Trophoblast cell (in vitro differentiated cells and primary cell): ENCODE measurements at regions not wholly inside any gene's neighbourhood (a gene's known extent, or its start where the extent isn't known, plus 50 kb on each side); places are given as distances from the start of the nearest gene placed in this dataset.
"Not testable (repeated sequence)": the region's sequence is repeated elsewhere in the genome, so short reads cannot be mapped to it uniquely, and the experiment has no call there.

Experiments
- DNase-seq, 2 donors: peaks; one replicate each; pipeline ENCODE4 v3.0.0-alpha.2; 2016
- H2AFZ ChIP-seq: 2 replicates; pipeline ENCODE4 v1.6.1; 2013; ENCODE audit warnings: low read length, moderate library complexity, mild to moderate bottlenecking; ENCODE audit not compliant: insufficient read depth, poor library complexity
- H2AK5ac ChIP-seq: 2 replicates; pipeline ENCODE4 v1.6.1; 2013; ENCODE audit warnings: mild to moderate bottlenecking, low read length
- H2BK120ac ChIP-seq: 2 replicates; pipeline ENCODE4 v1.6.1; 2013; ENCODE audit warnings: low read length, mild to moderate bottlenecking, moderate library complexity; ENCODE audit not compliant: insufficient read depth, poor library complexity
- H2BK12ac ChIP-seq: 2 replicates; pipeline ENCODE4 v1.6.1; 2013; ENCODE audit warnings: mild to moderate bottlenecking, low read length, moderate library complexity
- H2BK5ac ChIP-seq: 2 replicates; pipeline ENCODE4 v1.6.1; 2013; ENCODE audit warnings: low read length, low read depth, moderate library complexity, mild to moderate bottlenecking; ENCODE audit not compliant: poor library complexity
- H3K14ac ChIP-seq: 2 replicates; pipeline ENCODE4 v1.6.1; 2013; ENCODE audit warnings: mild to moderate bottlenecking, low read length
- H3K18ac ChIP-seq: 2 replicates; pipeline ENCODE4 v1.6.1; 2013; ENCODE audit warnings: mild to moderate bottlenecking, low read length
- H3K23ac ChIP-seq: 2 replicates; pipeline ENCODE4 v1.6.1; 2013; ENCODE audit warnings: low read length
- H3K27ac ChIP-seq: 2 replicates; pipeline ENCODE4 v1.5.1; 2013; ENCODE audit warnings: low read depth, mild to moderate bottlenecking, inconsistent platforms, low read length, moderate library complexity
- H3K27me3 ChIP-seq: 2 replicates; pipeline ENCODE4 v1.6.1; 2013; ENCODE audit warnings: inconsistent platforms, mild to moderate bottlenecking, low read length, moderate library complexity; ENCODE audit not compliant: insufficient read depth
- H3K36me3 ChIP-seq, 2 experiments: 1 replicate in 1 of 2; 2 replicates in 1 of 2; pipeline ENCODE4 v1.6.1; 2013; ENCODE audit warnings: low read length in 2 of 2, mild to moderate bottlenecking in 2 of 2, moderate library complexity in 1 of 2; ENCODE audit not compliant: insufficient read depth in 2 of 2, control insufficient read depth in 1 of 2
- H3K4ac ChIP-seq: 2 replicates; pipeline ENCODE4 v1.6.1; 2013; ENCODE audit warnings: low read depth, mild to moderate bottlenecking, low read length, moderate library complexity
- H3K4me1 ChIP-seq, 2 experiments: 1 replicate in 1 of 2; 2 replicates in 1 of 2; pipeline ENCODE4 v1.6.1; 2013; ENCODE audit warnings: low read length in 2 of 2, mild to moderate bottlenecking in 2 of 2, moderate library complexity in 1 of 2; ENCODE audit not compliant: insufficient read depth in 2 of 2, control insufficient read depth in 1 of 2
- H3K4me2 ChIP-seq: 2 replicates; pipeline ENCODE4 v1.6.1; 2013; ENCODE audit warnings: inconsistent platforms, mild to moderate bottlenecking, low read length, moderate library complexity
- H3K4me3 ChIP-seq: 2 replicates; pipeline ENCODE4 v1.5.1; 2013; ENCODE audit warnings: mild to moderate bottlenecking, low read depth, low read length, inconsistent platforms
- H3K79me1 ChIP-seq: one replicate; pipeline ENCODE4 v1.6.1; 2013; ENCODE audit warnings: low read length
- H3K79me2 ChIP-seq: 2 replicates; pipeline ENCODE4 v1.6.1; 2013; ENCODE audit warnings: low read length, mild to moderate bottlenecking; ENCODE audit not compliant: control insufficient read depth, insufficient read depth, poor library complexity
- H3K9ac ChIP-seq: 2 replicates; pipeline ENCODE4 v1.6.1; 2013; ENCODE audit warnings: mild to moderate bottlenecking, low read length
- H3K9me3 ChIP-seq: 2 replicates; pipeline ENCODE4 v1.6.1; 2013; ENCODE audit warnings: low read depth, mild to moderate bottlenecking, control low read depth, inconsistent platforms, low read length; ENCODE audit not compliant: insufficient read depth
- H4K12ac ChIP-seq: 2 replicates; pipeline ENCODE4 v1.6.1; 2013; ENCODE audit warnings: low read depth, mild to moderate bottlenecking, low read length, moderate library complexity
- H4K8ac ChIP-seq: 2 replicates; pipeline ENCODE4 v1.6.1; 2013; ENCODE audit warnings: low read depth, mild to moderate bottlenecking, low read length, moderate library complexity
- H4K91ac ChIP-seq: one replicate; pipeline ENCODE4 v1.6.1; 2013; ENCODE audit warnings: low read depth, mild to moderate bottlenecking, low read length, moderate library complexity
- WGBS: extraction: QIAGEN DNeasy Blood & Tissue Kit; methylation state at CpG from one replicate; pipeline ENCODE4 v1.1.7; 2013; ENCODE audit warnings: missing lambda C conversion rate; ENCODE audit not compliant: insufficient read length, insufficient coverage; ENCODE audit errors: extremely low coverage; 5-methylcytosine and 5-hydroxymethylcytosine counted together

DNA sequence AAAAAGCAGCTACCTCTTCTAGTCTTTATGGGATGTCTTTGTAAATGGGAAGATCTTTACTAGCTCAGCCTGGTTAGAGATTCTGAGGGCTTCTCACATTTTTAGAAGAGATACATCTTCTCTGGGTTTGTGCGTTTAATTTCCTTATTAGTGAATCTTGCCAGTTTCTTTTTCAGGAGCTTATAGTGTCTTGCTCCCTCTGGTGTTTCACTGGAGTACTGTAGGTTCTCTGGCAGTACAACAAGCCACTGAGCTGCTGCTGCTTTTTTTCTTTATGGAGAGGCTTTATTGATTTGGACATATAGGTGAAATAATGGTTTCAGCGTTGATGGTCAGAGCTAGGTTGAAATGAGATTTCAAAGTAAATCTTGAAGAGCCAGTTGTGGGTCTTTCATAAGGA, 82.9 kb downstream of the LAS1L start:
- Histone ChIP-seq H3K79me1 (no peaks in the 10 kb centered on the region), H3K27ac (no peak overlapping the region), H3K23ac (no peak overlapping the region), H4K12ac (no peak overlapping the region), H3K4me3 (no peak overlapping the region), H3K9me3 (no peaks in the 10 kb centered on the region), H3K4me1 (no peaks in the 10 kb centered on the region), H2BK12ac (no peak overlapping the region), H2AK5ac (no peak overlapping the region), H3K36me3 (no peaks in the 10 kb centered on the region), H3K14ac (no peak overlapping the region), H2BK120ac (no peak overlapping the region), H3K4me2 (no peak overlapping the region), H3K79me2 (no peaks in the 10 kb centered on the region), H4K8ac (no peak overlapping the region), H3K27me3 (no peaks in the 10 kb centered on the region), H3K4ac (no peak overlapping the region), H3K9ac (no peak overlapping the region), H4K91ac (no peak overlapping the region), H2AFZ (no peak overlapping the region), H2BK5ac (no peak overlapping the region), H3K18ac (no peak overlapping the region)
- DNase-seq: peak in 1 of 2 donors; percentile 61
- WGBS: no CpG with 5 or more reads among the region's 2 CpGs

DNA sequence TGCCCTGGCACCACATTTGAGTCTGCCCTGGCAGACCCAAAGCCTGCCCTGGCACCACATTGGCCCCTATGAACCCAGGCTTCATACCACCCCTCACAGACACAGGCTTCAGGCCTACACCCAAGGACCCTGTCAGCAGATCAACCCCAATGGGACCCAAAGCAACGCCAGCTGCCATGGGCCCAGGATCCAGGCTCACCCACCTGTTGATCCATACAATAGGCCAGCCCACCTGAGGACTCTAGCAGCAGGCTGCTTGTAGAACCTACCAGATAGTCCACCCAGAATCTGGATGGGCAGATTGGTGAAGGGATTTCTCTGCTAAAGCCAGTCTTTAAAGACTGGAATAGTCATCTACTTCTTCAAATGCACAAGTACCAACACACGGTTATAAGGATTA, 114.4 kb downstream of the LAS1L start:
- no peak overlapping the region for H3K23ac ChIP-seq
- no peaks in the 10 kb centered on the region for H3K4me1 ChIP-seq
- H2BK12ac ChIP-seq: no peak overlapping the region
- no peak overlapping the region for H4K12ac ChIP-seq
- no peak overlapping the region for H2AK5ac ChIP-seq
- H3K27ac ChIP-seq: no peak overlapping the region
- H3K9me3 ChIP-seq: no peaks in the 10 kb centered on the region
- H3K79me1 ChIP-seq: no peaks in the 10 kb centered on the region
- H3K9ac ChIP-seq: no peak overlapping the region
- no peak overlapping the region for H3K4ac ChIP-seq
- H2BK5ac ChIP-seq: no peak overlapping the region
- no peak overlapping the region for H4K91ac ChIP-seq
- no CpG with 5 or more reads among the region's 2 CpGs for WGBS
- H3K4me2 ChIP-seq: no peak overlapping the region
- H3K4me3 ChIP-seq: no peak overlapping the region
- no peaks in the 10 kb centered on the region for H3K27me3 ChIP-seq
- no peak overlapping the region for H3K18ac ChIP-seq
- no peak overlapping the region for H3K14ac ChIP-seq
- H2AFZ ChIP-seq: no peak overlapping the region
- no peak overlapping the region for H2BK120ac ChIP-seq
- no peaks in the 10 kb centered on the region for H3K36me3 ChIP-seq
- DNase-seq: no peak
- no peaks in the 10 kb centered on the region for H3K79me2 ChIP-seq
- H4K8ac ChIP-seq: no peak overlapping the region

DNA sequence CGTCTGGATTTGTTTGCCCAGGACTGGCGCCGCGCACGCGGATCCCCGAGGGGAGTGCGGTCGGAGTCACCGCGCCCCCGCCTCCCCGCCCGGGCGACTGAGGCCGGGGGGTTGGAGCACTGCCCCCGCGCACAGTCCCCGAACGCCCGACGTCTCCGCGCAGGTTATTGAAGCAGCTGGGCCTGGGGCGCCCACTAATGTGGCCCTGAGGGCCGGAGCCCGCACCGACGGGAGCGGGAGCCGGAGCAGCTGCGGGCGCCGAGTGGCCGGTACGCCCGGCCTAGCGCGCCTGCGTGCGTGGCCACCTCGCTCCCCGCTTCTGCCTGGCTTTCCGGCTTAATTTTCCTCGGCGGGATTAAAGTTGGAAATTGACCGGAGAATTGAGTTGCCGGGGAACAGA, 126.9 kb downstream of the LAS1L start:
- H2BK5ac ChIP-seq, H3K9me3 ChIP-seq, H4K91ac ChIP-seq, H2BK120ac ChIP-seq, H3K9ac ChIP-seq, H2AFZ ChIP-seq, H2BK12ac ChIP-seq, H3K4me3 ChIP-seq, H3K79me1 ChIP-seq, H4K12ac ChIP-seq, H4K8ac ChIP-seq, H3K4me1 ChIP-seq, H3K27me3 ChIP-seq, H3K14ac ChIP-seq, H3K79me2 ChIP-seq, DNase-seq, H3K27ac ChIP-seq, H3K18ac ChIP-seq, H2AK5ac ChIP-seq, H3K36me3 ChIP-seq, H3K23ac ChIP-seq, H3K4ac ChIP-seq: not testable (repeated sequence)
- WGBS: no CpG with 5 or more reads among the region's 48 CpGs
- H3K4me2 ChIP-seq: peak overlapping the region; percentile 66

DNA sequence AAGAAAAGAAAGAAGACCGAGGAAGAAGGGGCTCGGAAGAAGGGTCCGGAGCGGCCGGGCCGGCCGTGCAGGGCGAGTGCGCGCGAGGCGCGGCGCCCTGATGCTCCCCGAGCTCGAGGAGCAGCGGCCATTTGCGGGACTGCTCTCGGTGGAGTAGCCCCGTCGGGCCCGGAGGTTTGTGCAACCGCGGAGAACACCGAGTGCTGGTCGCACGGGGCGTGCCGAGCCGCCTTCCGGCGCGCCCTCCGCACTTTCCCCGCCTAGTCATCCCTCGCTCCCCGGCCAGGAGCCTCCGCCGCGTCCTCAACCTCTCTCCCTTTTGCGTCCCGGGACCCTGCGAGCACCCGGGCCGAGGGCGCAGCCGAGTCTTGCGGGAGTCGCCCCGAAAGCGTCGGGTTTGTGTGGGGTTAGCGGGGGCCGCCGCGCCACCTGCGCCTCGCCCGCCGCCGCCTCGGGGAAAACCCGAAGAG, 127.4 kb downstream of the LAS1L start:
- Histone ChIP-seq H2BK120ac (no peak overlapping the region), H3K4me1 (no peaks in the 10 kb centered on the region), H3K23ac (no peak overlapping the region), H4K12ac (no peak overlapping the region), H3K36me3 (no peaks in the 10 kb centered on the region), H2AK5ac (no peak overlapping the region), H3K79me2 (no peaks in the 10 kb centered on the region), H3K4me3 (peak overlapping the region; percentile 50), H3K79me1 (no peaks in the 10 kb centered on the region), H2BK12ac (no peak overlapping the region), H3K27me3 (peaks cover 5% of the 10 kb centered on the region), H3K18ac (no peak overlapping the region), H2BK5ac (no peak overlapping the region), H3K9ac (no peak overlapping the region), H4K8ac (no peak overlapping the region), H3K9me3 (no peaks in the 10 kb centered on the region), H3K14ac (no peak overlapping the region), H3K4ac (no peak overlapping the region), H3K4me2 (peak overlapping the region; percentile 66), H3K27ac (no peak overlapping the region), H2AFZ (no peak overlapping the region), H4K91ac (no peak overlapping the region)
- no CpG with 5 or more reads among the region's 63 CpGs for whole genome bisulfite sequencing
- no peak for DNase-seq
